SK-N-SH treated with all-trans-retinoic acid at 6 μM for 48 hours (cell line): ENCODE measurements at regions not wholly inside any gene's neighbourhood (a gene's known extent, or its start where the extent isn't known, plus 50 kb on each side); places are given as distances from the start of the nearest gene placed in this dataset.

Source experiments
- ATAC-seq: fragments of 200-7000 bp; cut with Tn5 transposase; 3 replicates; pipeline ENCODE4 v1.9.1; 2020; ENCODE audit warnings: mild to moderate bottlenecking, moderate library complexity
- ARNTL ChIP-seq: fragments of 450-650 bp; formaldehyde crosslinking; IDR thresholded peaks from 2 replicates; pipeline ENCODE4 v1.5.0; 2020; ENCODE audit warnings: low read depth, mild to moderate bottlenecking, moderate library complexity, borderline replicate concordance
- BACH2 ChIP-seq: fragments of 250-450 bp; sonication (Bioruptor Pico); IDR thresholded peaks from 2 replicates; pipeline ENCODE4 v1.9.0; 2021; ENCODE audit warnings: mild to moderate bottlenecking, borderline replicate concordance
- ESRRG ChIP-seq: fragments of 250-450 bp; sonication (Bioruptor Pico); IDR thresholded peaks from 2 replicates; pipeline ENCODE4 v1.6.1; 2021; ENCODE audit warnings: mild to moderate bottlenecking
- GLIS3 ChIP-seq: fragments of 250-450 bp; sonication (Bioruptor Pico); IDR thresholded peaks from 2 replicates; pipeline ENCODE4 v1.5.0; 2020; ENCODE audit warnings: mild to moderate bottlenecking, moderate library complexity
- PPARA ChIP-seq: fragments of 250-450 bp; sonication (Bioruptor Pico); IDR thresholded peaks from 2 replicates; pipeline ENCODE4 v1.5.0; 2020; ENCODE audit warnings: mild to moderate bottlenecking, borderline replicate concordance
- RARB ChIP-seq: fragments of 250-450 bp; sonication (Bioruptor Pico); IDR thresholded peaks from 2 replicates; pipeline ENCODE4 v1.8.0; 2021; ENCODE audit warnings: mild to moderate bottlenecking, moderate library complexity
- SNAI2 ChIP-seq: fragments of 250-450 bp; sonication (Bioruptor Pico); IDR thresholded peaks from 2 replicates; pipeline ENCODE4 v1.5.0; 2020; ENCODE audit warnings: mild to moderate bottlenecking, moderate library complexity
- TCF4 ChIP-seq: fragments of 250-450 bp; sonication (Bioruptor Pico); IDR thresholded peaks from 2 replicates; pipeline ENCODE4 v1.8.0; 2021; ENCODE audit warnings: mild to moderate bottlenecking, moderate library complexity, borderline replicate concordance
- TOX ChIP-seq: fragments of 250-450 bp; sonication (Bioruptor Pico); IDR thresholded peaks from 2 replicates; pipeline ENCODE4 v1.8.0; 2021; ENCODE audit warnings: mild to moderate bottlenecking, moderate library complexity, borderline replicate concordance
- ZC3H10 ChIP-seq: fragments of 250-450 bp; sonication (Bioruptor Pico); IDR thresholded peaks from 2 replicates; pipeline ENCODE4 v1.5.1; 2021; ENCODE audit warnings: mild to moderate bottlenecking, moderate library complexity
- ZFP3 ChIP-seq: fragments of 250-450 bp; sonication (Bioruptor Pico); IDR thresholded peaks from 2 replicates; pipeline ENCODE4 v1.5.0; 2020; ENCODE audit warnings: mild to moderate bottlenecking, moderate library complexity
- ZFP30 ChIP-seq: fragments of 450-650 bp; formaldehyde crosslinking; IDR thresholded peaks from 2 replicates; pipeline ENCODE4 v1.5.0; 2022; ENCODE audit warnings: mild to moderate bottlenecking, moderate library complexity
- ZNF70 ChIP-seq: fragments of 450-650 bp; formaldehyde crosslinking; IDR thresholded peaks from 2 replicates; pipeline ENCODE4 v1.5.0; 2020; ENCODE audit warnings: mild to moderate bottlenecking, moderate library complexity
- TF ChIP-seq, protein P1 (sequence below): fragments of 250-450 bp; sonication (Bioruptor Pico); IDR thresholded peaks from 2 replicates; pipeline ENCODE4 v1.5.0; 2020; ENCODE audit warnings: mild to moderate bottlenecking, moderate library complexity
- TF ChIP-seq, protein P2 (sequence below): fragments of 250-450 bp; sonication (Bioruptor Pico); IDR thresholded peaks from 2 replicates; pipeline ENCODE4 v1.8.0; 2021; ENCODE audit warnings: low read depth, mild to moderate bottlenecking, moderate library complexity, borderline replicate concordance
- TF ChIP-seq, protein P3 (sequence below): fragments of 250-450 bp; sonication (Bioruptor Pico); IDR thresholded peaks from 2 replicates; pipeline ENCODE4 v1.8.0; 2020; ENCODE audit warnings: mild to moderate bottlenecking, moderate library complexity, borderline replicate concordance
- TF ChIP-seq, protein P4 (sequence below): fragments of 250-450 bp; sonication (Bioruptor Pico); IDR thresholded peaks from 2 replicates; pipeline ENCODE4 v1.5.1; 2021; ENCODE audit warnings: mild to moderate bottlenecking, moderate library complexity
- TF ChIP-seq, protein P5 (sequence below): fragments of 250-450 bp; sonication (Bioruptor Pico); IDR thresholded peaks from 2 replicates; pipeline ENCODE4 v1.5.1; 2020; ENCODE audit warnings: low read depth, mild to moderate bottlenecking, moderate library complexity

DNA sequence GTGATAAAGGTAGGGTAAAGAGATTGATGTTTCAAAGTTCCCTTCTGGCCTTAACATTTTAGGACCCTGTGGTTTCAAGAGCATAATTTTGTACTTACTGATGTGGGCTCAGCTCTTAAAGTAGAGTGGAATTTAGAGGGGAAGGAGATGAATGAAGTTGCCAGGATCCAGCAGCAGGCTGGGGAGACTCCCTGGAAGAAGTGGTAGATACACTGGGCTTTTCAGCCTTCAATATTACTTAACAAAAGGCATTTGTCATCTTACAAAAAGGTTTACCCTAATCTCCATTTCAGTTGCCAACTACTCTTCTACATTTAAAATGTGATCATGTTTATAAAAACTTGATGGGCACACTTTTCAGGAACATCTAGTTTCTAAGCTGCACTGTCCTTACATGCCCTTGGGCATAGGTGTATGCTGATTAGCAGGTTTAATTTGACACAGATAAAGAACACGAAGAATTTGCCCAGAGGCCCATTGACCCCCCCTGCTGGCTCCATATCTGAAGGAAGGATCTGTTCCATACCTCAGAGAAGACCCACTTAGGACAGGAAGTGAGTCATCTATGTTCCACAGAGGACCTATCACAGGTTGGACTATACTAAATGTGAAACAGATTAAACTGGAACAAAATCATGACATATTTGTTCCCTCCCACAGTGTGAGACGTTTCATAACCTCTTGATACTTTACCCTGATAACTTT, 93.0 kb upstream of the LPP start:
- peak; percentile 97 for ATAC-seq
- TF ChIP-seq PPARA (CRISPR knock-in tag), result no peak

DNA sequence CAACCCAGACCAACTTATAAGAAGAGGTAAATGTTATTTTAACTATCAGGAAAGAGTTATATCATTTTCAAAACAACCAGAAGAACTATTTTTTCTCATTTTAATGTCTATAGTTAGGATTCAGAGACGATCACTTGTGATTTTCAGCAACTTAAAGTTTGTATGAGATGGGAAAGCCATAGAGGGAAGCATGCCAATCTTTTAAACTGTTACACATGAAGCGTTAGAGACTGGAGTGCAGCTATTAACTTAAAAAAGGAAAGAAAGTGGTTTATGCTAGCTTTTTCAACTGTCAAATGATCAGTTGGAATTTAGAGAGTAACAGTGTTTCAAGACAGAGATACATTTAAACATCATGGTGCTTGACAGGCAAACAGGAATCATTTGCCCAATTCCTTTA, 91.7 kb upstream of the LPP start:
- ATAC-seq, result no peak
- TF ChIP-seq ZC3H10 (CRISPR knock-in tag) (no peak), BACH2 (CRISPR knock-in tag) (no peak), ZFP3 (no peak), ZFP30 (CRISPR knock-in tag) (no peak), GLIS3 (CRISPR knock-in tag) (no peak), TOX (CRISPR knock-in tag) (no peak), ZNF70 (CRISPR knock-in tag) (no peak), RARB (CRISPR knock-in tag) (no peak), TCF4 (CRISPR knock-in tag) (no peak), ARNTL (CRISPR knock-in tag) (no peak)
- TF ChIP-seq, protein P1, sequence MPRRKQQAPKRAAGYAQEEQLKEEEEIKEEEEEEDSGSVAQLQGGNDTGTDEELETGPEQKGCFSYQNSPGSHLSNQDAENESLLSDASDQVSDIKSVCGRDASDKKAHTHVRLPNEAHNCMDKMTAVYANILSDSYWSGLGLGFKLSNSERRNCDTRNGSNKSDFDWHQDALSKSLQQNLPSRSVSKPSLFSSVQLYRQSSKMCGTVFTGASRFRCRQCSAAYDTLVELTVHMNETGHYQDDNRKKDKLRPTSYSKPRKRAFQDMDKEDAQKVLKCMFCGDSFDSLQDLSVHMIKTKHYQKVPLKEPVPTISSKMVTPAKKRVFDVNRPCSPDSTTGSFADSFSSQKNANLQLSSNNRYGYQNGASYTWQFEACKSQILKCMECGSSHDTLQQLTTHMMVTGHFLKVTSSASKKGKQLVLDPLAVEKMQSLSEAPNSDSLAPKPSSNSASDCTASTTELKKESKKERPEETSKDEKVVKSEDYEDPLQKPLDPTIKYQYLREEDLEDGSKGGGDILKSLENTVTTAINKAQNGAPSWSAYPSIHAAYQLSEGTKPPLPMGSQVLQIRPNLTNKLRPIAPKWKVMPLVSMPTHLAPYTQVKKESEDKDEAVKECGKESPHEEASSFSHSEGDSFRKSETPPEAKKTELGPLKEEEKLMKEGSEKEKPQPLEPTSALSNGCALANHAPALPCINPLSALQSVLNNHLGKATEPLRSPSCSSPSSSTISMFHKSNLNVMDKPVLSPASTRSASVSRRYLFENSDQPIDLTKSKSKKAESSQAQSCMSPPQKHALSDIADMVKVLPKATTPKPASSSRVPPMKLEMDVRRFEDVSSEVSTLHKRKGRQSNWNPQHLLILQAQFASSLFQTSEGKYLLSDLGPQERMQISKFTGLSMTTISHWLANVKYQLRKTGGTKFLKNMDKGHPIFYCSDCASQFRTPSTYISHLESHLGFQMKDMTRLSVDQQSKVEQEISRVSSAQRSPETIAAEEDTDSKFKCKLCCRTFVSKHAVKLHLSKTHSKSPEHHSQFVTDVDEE (CRISPR knock-in tag), result no peak
- TF ChIP-seq, protein P2, sequence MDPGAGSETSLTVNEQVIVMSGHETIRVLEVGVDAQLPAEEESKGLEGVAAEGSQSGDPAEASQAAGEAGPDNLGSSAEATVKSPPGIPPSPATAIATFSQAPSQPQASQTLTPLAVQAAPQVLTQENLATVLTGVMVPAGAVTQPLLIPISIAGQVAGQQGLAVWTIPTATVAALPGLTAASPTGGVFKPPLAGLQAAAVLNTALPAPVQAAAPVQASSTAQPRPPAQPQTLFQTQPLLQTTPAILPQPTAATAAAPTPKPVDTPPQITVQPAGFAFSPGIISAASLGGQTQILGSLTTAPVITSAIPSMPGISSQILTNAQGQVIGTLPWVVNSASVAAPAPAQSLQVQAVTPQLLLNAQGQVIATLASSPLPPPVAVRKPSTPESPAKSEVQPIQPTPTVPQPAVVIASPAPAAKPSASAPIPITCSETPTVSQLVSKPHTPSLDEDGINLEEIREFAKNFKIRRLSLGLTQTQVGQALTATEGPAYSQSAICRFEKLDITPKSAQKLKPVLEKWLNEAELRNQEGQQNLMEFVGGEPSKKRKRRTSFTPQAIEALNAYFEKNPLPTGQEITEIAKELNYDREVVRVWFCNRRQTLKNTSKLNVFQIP (CRISPR knock-in tag), result no peak
- TF ChIP-seq, protein P3, sequence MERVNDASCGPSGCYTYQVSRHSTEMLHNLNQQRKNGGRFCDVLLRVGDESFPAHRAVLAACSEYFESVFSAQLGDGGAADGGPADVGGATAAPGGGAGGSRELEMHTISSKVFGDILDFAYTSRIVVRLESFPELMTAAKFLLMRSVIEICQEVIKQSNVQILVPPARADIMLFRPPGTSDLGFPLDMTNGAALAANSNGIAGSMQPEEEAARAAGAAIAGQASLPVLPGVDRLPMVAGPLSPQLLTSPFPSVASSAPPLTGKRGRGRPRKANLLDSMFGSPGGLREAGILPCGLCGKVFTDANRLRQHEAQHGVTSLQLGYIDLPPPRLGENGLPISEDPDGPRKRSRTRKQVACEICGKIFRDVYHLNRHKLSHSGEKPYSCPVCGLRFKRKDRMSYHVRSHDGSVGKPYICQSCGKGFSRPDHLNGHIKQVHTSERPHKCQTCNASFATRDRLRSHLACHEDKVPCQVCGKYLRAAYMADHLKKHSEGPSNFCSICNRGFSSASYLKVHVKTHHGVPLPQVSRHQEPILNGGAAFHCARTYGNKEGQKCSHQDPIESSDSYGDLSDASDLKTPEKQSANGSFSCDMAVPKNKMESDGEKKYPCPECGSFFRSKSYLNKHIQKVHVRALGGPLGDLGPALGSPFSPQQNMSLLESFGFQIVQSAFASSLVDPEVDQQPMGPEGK (CRISPR knock-in tag), result no peak
- TF ChIP-seq, protein P4, sequence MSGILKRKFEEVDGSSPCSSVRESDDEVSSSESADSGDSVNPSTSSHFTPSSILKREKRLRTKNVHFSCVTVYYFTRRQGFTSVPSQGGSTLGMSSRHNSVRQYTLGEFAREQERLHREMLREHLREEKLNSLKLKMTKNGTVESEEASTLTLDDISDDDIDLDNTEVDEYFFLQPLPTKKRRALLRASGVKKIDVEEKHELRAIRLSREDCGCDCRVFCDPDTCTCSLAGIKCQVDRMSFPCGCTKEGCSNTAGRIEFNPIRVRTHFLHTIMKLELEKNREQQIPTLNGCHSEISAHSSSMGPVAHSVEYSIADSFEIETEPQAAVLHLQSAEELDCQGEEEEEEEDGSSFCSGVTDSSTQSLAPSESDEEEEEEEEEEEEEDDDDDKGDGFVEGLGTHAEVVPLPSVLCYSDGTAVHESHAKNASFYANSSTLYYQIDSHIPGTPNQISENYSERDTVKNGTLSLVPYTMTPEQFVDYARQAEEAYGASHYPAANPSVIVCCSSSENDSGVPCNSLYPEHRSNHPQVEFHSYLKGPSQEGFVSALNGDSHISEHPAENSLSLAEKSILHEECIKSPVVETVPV (CRISPR knock-in tag), result no peak

DNA sequence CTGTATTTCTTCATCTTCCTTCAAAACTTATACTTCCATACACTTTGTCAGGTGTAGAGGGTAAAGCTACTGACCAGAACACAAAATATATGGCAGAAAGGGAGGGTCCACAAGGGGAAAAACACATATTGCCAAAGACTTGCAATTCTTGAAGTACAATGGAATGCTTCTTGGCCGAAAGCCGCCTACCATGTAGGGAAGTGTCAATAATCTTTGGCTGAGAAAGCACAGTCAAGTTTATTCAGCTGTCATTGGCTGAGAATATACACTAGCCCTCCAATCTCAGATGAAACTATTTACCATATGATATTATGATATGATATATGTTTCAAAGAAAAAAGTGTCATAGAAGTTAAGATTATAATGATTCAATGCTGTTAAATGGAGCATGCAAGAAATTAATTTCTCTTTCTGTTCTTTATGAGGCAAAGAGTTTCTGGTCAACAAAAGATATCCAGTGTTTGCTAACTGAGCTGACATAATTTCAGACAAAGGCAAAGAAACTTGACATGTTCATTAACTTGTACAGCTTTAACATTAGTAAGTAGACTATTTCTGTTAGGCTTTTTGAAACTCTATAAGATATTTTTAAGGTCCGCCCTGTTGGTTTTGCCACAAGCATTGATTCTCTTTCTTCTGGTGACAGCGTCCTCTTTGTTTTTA, 89.0 kb upstream of the LPP start:
- TF ChIP-seq ZNF70 (CRISPR knock-in tag), result no peak
- TF ChIP-seq, all 23 proteins: peak for 0

DNA sequence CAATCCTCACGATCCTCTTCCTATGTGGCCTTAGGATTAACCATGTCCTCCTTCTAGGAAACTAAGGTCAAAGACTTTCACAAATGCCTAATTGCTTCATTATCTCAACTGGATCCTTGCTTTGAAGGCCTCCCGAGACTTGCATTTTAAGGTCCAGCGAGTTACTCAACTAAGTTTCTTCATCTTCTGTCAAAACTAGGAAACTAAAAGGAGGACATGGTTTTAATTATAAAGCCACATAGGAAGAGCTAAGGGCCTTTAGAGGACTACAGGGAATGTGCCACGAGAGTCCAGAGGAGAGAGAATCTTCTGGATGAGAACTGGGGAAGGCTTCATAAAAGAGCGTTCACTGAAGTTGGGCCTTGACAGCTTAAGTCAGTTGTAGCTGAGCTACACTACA, 87.8 kb upstream of the LPP start:
- ATAC-seq, result no peak
- no peak for TF ChIP-seq ZNF70 (CRISPR knock-in tag)
- no peak for TF ChIP-seq ESRRG (CRISPR knock-in tag)

More for the DNA sequence above, 89.0 kb upstream of the LPP start:
- no peak for ATAC-seq

DNA sequence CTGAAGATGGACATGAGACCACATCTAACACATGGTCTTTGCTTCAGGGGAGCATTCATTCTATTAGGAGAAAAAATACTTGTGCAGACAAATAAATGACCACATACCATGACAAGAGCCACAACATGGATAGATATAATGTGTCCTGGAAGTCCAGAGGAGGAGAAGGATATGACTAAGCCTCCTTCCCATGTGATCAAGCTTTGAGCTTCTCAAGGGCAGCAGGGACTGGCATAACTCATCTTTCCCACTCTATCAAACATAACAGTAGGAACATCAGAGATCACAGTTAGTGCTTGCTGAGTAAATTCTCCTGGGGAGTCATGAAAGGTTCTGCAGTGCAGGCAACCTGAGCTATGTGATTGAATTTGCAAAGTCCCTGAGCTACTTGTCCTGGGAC, 86.0 kb upstream of the LPP start:
- TF ChIP-seq, protein P5, sequence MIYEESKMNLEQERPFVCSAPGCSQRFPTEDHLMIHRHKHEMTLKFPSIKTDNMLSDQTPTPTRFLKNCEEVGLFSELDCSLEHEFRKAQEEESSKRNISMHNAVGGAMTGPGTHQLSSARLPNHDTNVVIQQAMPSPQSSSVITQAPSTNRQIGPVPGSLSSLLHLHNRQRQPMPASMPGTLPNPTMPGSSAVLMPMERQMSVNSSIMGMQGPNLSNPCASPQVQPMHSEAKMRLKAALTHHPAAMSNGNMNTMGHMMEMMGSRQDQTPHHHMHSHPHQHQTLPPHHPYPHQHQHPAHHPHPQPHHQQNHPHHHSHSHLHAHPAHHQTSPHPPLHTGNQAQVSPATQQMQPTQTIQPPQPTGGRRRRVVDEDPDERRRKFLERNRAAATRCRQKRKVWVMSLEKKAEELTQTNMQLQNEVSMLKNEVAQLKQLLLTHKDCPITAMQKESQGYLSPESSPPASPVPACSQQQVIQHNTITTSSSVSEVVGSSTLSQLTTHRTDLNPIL (CRISPR knock-in tag), result no peak
- no peak for TF ChIP-seq SNAI2 (CRISPR knock-in tag)
- no peak for TF ChIP-seq ESRRG (CRISPR knock-in tag)
- TF ChIP-seq ZFP30 (CRISPR knock-in tag), result no peak
- TF ChIP-seq ZNF70 (CRISPR knock-in tag), result no peak
- TF ChIP-seq TOX (CRISPR knock-in tag), result no peak
- TF ChIP-seq, protein P1 (CRISPR knock-in tag), result no peak
- ATAC-seq, result peak; percentile 93
